NCI-H2227 (cell line): ENCODE measurements at regions not wholly inside any gene's neighbourhood (a gene's known extent, or its start where the extent isn't known, plus 50 kb on each side); places are given as distances from the start of the nearest gene placed in this dataset.
"Not testable (repeated sequence)": the region's sequence is repeated elsewhere in the genome, so short reads cannot be mapped to it uniquely, and the experiment has no call there.

ENCODE experiments used
- DNase-seq: peaks from one replicate; lab custom pipeline; 2025; ENCODE audit not compliant: unreplicated experiment; lab: John Stamatoyannopoulos, UW

GRCh38 chr5:114953565-114953964 is 216.1 kb downstream of the TRIM36 start:
- DNase-seq = no peak

- DNase-seq = no peak
Observed at GRCh38 chr5:114952876-114953275, 216.8 kb downstream of the TRIM36 start.

DNA sequence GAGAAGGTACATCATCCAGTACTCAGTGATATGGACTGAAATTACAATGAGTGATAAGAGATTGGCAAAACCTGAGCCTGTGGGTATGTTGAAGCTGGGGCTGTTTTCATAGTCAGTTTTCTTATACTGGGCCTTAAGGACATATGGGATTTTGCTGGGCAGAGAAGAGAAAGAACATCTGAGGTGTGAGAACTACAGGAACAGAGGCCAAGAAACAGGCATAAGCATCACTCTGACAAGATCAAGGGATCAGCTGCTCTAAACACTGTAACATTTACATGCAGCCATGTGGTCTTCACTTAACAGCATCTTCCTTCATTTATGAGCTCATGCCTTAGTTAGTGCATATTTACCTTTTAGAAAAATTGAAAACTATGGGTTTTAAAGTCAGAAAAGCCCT is 220.0 kb downstream of the TRIM36 start:
- DNase-seq = no peak

DNA sequence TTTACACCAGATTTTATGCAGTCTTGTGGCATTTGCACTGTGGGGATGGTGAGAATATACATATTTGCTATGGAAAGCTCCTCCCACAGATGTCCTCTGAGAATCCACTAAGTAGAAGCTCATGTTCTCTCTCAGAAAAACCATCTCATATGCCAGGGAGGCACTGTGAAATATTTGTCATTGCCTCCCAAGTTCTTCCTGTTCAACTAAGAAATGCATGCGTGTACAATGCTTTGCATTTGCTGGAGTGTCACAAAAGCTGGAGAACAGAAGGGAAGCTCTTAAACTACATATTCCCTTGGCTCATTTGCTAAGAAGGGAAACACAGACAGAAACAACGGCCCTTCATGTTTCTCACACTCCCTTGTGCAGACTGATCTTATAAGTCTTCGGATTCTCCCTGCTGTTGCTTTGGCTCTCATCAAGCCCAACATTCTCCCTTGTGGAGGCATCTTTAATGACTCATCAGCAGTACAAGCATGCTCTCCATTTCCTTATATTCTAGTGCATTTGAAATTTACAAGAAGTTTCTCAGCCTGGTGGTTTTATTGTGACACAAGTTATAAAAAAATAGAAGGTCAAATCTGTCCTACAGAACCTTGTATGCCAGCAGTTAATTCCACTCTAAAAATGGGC is 220.6 kb downstream of the TRIM36 start:
- DNase-seq = no peak

GRCh38 chr5:114948363-114948762 is 221.3 kb downstream of the TRIM36 start:
- DNase-seq = no peak

DNA sequence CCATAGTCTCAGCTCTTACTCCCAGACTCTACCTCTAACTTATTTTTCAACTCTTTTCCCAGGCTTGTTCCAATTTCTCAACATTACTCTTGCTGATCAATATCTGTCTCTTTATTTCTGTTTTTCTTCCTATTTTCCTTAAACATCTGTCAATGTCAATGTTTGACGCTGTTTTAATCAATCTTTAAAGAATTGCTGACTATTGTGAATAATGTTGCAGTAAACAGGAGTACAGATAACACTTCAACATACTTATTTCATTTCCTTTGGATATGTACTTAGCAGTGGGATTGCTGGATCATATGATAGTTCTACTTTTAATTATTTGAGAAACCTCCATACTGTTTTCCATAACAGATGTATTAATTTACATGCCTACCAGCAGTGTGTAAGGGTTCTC is 229.0 kb downstream of the TRIM36 start:
- no peak for DNase-seq

- DNase-seq = no peak
Observed at GRCh38 chr5:114935490-114935889, 234.2 kb downstream of the TRIM36 start.

DNA sequence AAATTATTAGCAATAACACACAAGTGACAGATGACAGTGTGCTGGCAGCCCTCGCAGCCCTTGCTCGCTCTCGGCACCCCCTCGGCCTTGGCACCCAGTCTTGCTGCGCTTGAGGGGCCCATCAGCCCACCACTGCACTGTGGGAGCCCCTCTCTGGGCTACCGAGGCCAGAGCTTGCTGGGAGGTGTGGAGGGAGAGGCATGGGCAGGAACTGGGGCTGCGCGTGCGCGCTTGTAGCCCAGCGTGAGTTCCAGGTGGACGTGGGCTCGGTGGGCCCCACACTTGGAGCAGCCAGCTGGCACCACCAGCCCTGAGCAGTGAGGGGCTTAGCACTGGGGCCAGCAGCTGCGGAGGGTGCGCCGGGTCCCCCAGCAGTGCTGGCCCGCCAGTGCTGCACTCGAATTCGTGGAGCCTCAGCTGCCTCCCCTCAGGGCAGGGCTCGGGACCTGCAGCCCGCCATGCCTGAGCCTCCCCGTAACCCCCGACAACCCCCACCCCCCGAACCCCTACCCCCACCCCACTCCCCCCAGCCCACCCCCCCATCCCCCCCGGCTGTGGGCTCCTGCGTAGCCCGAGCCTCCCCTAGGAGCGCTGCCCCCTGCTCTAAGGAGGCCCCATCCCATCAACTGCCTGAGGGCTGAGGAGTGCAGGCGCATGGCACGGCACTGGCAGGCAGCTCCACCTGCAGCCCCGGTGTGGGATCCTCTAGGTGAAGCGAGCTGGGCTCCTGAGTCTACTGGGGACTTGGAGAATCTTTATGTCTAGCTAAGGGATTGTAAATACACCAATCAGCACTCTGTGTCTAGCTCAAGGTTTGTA is 240.9 kb downstream of the TRIM36 start:
- no peak for DNase-seq

DNA sequence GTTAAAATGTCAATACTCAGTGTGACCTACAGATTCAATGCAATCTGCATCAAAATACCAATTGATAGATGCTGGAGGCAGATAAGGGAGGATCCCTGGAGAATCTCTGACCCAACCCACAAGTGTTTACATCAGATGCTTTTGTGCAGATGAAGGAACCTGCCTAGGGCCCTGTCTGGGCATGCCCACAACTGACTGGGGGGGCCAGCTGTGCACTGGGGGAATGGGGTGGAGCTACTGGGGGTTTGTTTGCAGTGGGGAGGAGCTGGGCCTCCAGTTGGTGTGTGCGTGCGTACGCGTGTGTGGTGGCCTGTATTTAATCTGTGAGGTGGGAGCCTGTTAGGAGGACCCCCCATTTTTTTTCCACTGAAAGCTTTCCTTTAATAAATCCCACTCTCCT is 244.9 kb downstream of the TRIM36 start:
- no peak for DNase-seq

DNA sequence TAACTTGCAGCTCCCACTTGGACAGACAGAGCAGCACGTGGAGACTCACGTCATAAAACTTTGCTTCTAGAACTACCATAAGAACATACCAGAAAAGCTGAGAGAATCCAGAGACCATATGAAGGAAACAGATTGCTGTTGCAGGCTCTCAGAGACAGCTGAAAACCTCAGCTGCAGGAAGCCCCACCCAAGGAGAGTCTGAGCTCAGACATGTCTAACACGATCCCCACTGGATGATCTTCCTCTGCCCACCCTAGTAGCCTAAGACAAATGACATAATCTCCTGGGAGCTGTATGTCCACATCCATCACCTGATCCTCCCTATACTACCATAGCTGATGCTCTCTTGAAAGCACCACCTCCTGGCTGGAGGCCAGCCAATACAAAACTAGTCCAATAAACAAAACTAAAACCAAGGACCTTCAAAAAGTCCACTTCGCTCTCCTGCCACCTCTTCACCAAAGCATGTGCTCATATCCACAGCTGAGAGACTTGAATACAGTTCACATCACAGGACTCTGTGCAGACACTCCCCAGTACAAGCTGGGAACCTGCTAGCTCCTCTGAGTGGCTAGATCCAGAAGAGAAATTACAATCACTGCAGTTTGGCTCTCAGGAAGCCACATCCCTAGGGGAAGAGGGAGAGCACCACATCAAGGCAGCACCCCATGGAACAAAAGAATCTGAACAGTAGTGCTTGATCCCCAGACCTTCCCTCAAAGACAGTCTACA is 257.4 kb downstream of the TRIM36 start:
- DNase-seq = no peak

- no peak for DNase-seq
Observed at GRCh38 chr5:114910727-114911126, 259.0 kb downstream of the TRIM36 start.

- DNase-seq = no peak
Observed at GRCh38 chr5:114909424-114909823, 260.3 kb downstream of the TRIM36 start.

GRCh38 chr5:114903767-114904166 is 265.9 kb downstream of the TRIM36 start:
- DNase-seq = no peak

DNA sequence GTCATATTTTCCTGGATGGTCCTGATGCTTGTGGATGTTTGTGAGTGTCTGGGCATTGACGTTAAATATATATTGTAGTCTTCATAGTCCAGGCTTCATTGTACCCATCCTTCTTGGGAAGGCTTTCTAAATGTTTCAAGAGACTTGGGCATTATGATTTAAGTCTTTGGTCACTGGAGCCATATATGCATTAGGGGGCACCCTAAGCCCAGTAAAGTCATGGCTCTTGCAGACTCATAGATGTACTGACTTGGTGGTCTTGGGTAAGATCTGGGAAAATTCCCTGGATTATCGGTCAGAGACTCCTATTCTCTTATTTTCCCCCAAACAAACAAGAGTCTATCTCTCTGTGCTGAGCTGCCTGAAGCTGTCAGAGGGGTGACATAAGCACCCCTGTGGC is 271.1 kb downstream of the TRIM36 start:
- DNase-seq = no peak

- DNase-seq = no peak
Observed at GRCh38 chr5:114883675-114884074, 286.0 kb downstream of the TRIM36 start.

- DNase-seq = no peak
Observed at GRCh38 chr5:114859438-114859735, 310.3 kb downstream of the TRIM36 start.

DNA sequence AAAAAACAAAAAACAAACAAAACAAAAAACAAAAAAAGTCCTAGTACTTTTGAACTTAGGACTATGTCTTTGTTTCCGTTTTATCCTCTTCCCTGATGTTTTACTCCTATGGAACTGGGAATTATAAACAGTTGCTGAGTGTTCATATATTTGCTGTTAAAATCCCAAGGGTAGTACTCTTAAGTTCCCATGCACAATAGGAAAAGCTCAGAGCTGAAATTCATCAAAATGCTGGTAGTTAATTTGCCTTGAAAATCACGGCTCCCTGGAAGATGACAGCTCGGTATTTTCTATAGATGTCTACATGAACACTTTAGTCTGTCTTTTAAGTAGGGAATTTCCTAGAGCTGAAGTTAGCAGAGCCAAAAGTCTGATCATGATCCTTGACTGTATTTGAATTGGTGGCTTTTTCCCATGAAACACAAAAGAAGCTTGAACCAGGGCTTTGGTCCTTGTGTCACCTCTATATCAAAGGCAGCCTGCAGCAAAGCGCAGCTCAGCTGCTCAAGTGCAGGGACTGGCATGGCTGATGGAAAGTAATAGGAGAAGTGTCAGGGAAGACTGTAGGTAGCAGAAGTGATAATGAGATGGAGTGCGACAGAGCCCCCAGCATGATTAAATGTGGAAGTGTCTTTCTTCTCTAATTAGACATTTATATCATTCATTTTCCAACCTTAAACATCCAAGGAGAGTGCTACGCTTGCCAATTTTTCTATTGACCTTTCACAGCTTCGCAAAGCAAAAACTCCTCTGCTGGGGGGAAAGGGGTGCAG is 310.9 kb downstream of the TRIM36 start:
- DNase-seq = no peak

- DNase-seq = no peak
Observed at GRCh38 chr5:114857941-114858551, 311.7 kb downstream of the TRIM36 start.

DNA sequence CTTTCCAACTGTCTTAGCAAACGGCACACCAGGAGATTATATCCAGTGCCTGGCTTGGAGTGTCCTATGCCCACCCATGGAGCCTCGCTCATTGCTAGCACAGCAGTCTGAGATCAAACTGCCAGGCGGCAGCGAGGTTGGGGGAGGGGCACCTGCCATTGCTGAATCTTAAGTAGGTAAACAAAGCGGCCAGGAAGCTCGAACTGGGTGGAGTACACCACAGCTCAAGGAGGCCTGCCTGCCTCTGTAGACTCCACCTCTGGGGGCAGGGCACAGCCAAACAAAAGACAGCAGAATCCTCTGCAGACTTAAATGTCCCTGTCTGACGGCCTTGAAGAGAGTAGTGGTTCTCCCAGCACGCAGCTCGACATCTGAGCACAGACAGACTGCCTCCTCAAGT is 325.0 kb downstream of the TRIM36 start:
- DNase-seq = not testable (repeated sequence)

DNA sequence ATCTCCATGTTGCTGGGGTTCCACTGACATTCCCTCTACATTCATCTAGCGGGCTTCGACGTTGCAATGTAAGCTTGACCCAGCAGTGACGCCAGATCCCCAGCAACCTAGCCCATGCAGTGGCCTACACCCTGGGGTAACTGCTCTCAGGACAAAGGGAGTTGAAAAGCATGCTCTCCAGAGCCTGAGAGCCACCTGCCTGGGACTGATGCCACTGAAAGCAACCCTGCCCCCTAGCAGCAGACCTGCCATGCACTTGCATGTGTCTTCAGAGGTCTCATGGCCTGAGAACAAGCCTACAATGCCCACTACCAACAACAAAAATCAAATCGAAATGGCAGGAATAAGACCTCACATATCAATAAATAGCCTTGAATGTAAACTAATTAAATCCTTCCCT is 330.3 kb downstream of the TRIM36 start:
- no peak for DNase-seq

DNA sequence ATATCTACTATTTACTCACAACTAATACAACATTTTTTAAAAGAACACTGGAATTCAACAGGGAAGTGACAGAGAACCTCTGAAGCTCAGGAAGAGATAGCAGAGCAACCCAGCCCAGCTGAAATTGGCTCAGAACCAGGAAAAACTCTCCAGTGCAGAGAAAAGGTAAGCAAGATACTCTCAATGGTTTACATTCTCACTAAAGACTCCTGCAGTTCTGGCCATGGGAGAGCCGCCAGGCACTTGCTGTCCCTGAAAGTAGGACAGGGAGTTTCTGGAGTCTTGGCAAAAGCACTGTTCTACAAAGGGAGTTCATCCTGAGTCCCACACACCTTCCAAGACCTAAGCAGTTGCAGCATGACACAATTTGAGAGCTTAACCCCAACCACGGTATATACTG is 330.8 kb downstream of the TRIM36 start:
- DNase-seq = no peak
